ENCODE measurements at regions not wholly inside any gene's neighbourhood (a gene's known extent, or its start where the extent isn't known, plus 50 kb on each side); places are given as distances from the start of the nearest gene placed in this dataset.

GRCh38 chr2:188902901-188903491 lies 71.2 kb upstream of the COL3A1 start:
- DNase-seq (ENCODE audit: extremely low spot score, unreplicated experiment) = no peak
- TF ChIP-seq CTCF (IDR thresholded peaks at IDR 0.05) = no peak
- peaks cover 11% of the 10 kb centered on the region for H3K4me1 Mint-ChIP-seq (ENCODE audit: unreplicated experiment)
- H3K4me3 Mint-ChIP-seq (ENCODE audit: unreplicated experiment) = no peak overlapping the region
- no peaks in the 10 kb centered on the region for H3K9me3 Mint-ChIP-seq (ENCODE audit: unreplicated experiment)
- H3K27ac Mint-ChIP-seq (ENCODE audit: unreplicated experiment) = no peak overlapping the region
- H3K27me3 Mint-ChIP-seq (ENCODE audit: unreplicated experiment) = no peaks in the 10 kb centered on the region
- no peaks in the 10 kb centered on the region for H3K36me3 Mint-ChIP-seq (ENCODE audit: unreplicated experiment)

DNA sequence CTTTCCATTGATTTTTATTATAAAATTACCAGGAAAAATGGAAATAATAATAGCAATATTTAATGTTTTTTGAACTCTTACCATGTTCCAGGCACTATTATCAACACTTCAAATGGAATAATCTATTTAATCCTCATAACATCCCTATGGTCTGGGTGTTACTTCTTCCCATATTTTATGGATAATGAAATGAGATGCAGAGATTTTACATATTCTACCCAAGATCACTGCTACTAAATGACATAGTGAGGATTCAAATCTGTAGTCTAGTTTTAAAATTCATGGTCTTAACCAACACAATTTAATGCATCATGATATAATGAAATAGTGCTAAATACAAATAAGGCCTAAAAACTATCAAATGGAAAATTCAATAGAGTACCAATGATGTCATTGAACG lies 70.4 kb upstream of the COL3A1 start:
- Mint-ChIP-seq H3K9me3 (ENCODE audit: unreplicated experiment) (no peaks in the 10 kb centered on the region), H3K4me1 (ENCODE audit: unreplicated experiment) (peaks cover 9% of the 10 kb centered on the region), H3K27me3 (ENCODE audit: unreplicated experiment) (no peaks in the 10 kb centered on the region), H3K4me3 (ENCODE audit: unreplicated experiment) (no peak overlapping the region), H3K36me3 (ENCODE audit: unreplicated experiment) (no peaks in the 10 kb centered on the region), H3K27ac (ENCODE audit: unreplicated experiment) (no peak overlapping the region)
- TF ChIP-seq CTCF (IDR thresholded peaks at IDR 0.05) = no peak
- no peak for DNase-seq (ENCODE audit: extremely low spot score, unreplicated experiment)

DNA sequence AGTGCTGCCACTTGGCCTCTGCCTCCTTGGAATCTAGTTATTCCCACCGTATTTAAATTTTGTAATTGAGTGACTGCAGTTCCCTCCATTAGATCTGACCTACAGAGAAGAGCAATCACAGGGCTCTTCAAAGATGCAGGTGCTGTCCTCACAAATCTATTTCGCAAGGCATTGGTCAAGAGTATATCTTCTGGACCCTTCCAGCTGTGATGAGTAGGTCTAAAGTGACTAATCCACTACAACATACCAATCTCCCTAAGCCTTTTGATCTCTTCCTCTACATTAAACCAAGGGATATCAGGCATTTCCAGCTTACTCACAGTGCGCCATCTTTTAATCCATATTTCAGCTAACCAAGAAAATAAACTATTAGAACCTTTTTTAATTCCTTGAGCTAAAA lies 65.1 kb upstream of the COL3A1 start:
- no peak for TF ChIP-seq CTCF (IDR thresholded peaks at IDR 0.05)
- H3K4me1 Mint-ChIP-seq (ENCODE audit: unreplicated experiment) = no peaks in the 10 kb centered on the region
- no peaks in the 10 kb centered on the region for H3K36me3 Mint-ChIP-seq (ENCODE audit: unreplicated experiment)
- H3K27ac Mint-ChIP-seq (ENCODE audit: unreplicated experiment) = no peak overlapping the region
- no peak overlapping the region for H3K4me3 Mint-ChIP-seq (ENCODE audit: unreplicated experiment)
- no peaks in the 10 kb centered on the region for H3K27me3 Mint-ChIP-seq (ENCODE audit: unreplicated experiment)
- peaks cover 6% of the 10 kb centered on the region for H3K9me3 Mint-ChIP-seq (ENCODE audit: unreplicated experiment)
- DNase-seq (ENCODE audit: extremely low spot score, unreplicated experiment) = no peak

DNA sequence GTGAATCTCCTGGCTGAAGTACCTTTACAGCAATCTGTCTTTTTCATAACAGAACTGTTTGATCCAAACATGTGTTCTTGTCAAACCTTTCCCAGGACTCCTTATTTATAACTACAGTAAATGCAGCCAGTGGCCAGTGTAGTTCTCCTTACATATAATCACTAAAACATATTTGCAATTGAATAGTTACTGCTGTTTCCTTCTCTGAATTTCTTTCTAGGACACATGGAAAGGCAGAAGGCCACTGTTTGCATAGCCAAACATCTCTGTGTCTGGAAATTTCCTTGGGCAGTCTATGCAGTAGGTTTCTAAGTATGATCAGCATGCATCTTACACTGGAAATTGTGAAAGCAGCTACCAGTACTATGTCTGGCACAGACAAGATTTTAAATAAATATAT lies 57.4 kb upstream of the COL3A1 start:
- Mint-ChIP-seq H3K9me3 (ENCODE audit: unreplicated experiment) (peaks cover 5% of the 10 kb centered on the region), H3K36me3 (ENCODE audit: unreplicated experiment) (no peaks in the 10 kb centered on the region), H3K4me1 (ENCODE audit: unreplicated experiment) (no peaks in the 10 kb centered on the region), H3K4me3 (ENCODE audit: unreplicated experiment) (no peak overlapping the region), H3K27ac (ENCODE audit: unreplicated experiment) (no peak overlapping the region), H3K27me3 (ENCODE audit: unreplicated experiment) (no peaks in the 10 kb centered on the region)
- no peak for TF ChIP-seq CTCF (IDR thresholded peaks at IDR 0.05)
- no peak for DNase-seq (ENCODE audit: extremely low spot score, unreplicated experiment)

GRCh38 chr2:188917632-188918031 lies 56.5 kb upstream of the COL3A1 start:
- no peak overlapping the region for H3K4me3 Mint-ChIP-seq (ENCODE audit: unreplicated experiment)
- no peak for DNase-seq (ENCODE audit: extremely low spot score, unreplicated experiment)
- H3K27ac Mint-ChIP-seq (ENCODE audit: unreplicated experiment) = no peak overlapping the region
- no peaks in the 10 kb centered on the region for H3K27me3 Mint-ChIP-seq (ENCODE audit: unreplicated experiment)
- no peaks in the 10 kb centered on the region for H3K36me3 Mint-ChIP-seq (ENCODE audit: unreplicated experiment)
- TF ChIP-seq CTCF (IDR thresholded peaks at IDR 0.05) = no peak
- peaks cover 6% of the 10 kb centered on the region for H3K4me1 Mint-ChIP-seq (ENCODE audit: unreplicated experiment)
- peaks cover 5% of the 10 kb centered on the region for H3K9me3 Mint-ChIP-seq (ENCODE audit: unreplicated experiment)

All from osteocyte (in vitro differentiated cells).